ENCODE measurements at regions not wholly inside any gene's neighbourhood (a gene's known extent, or its start where the extent isn't known, plus 50 kb on each side); places are given as distances from the start of the nearest gene placed in this dataset.

DNA sequence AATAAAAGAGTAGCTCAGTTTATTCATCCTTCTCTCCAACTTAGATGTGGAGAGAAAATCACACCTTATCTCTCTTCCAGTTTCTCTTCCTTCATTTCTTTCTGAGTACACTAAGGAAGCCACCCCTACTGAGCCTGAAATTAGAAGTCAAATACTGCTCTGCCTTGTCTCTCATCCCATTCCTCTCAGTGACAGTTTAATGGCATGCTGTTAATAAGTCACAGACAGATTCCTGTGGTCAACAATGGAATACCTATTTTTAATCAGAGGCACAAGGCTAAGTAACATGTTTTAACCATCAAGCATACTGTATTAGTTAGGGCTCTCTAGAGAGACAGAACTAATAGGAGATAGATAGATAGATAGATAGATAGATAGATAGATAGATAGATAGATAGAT, 253.2 kb downstream of the HTR7 start:
- TF ChIP-seq CTCF (conservative IDR thresholded peaks at IDR 0.05; ENCODE audit: low read depth, low read length) = no peak
- no peak overlapping the region for H3K27ac ChIP-seq
- H3K9ac ChIP-seq = no peak overlapping the region
- H4K20me1 ChIP-seq (ENCODE audit: insufficient read depth) = no peaks in the 10 kb centered on the region
- H3K36me3 ChIP-seq (ENCODE audit: insufficient read depth) = no peaks in the 10 kb centered on the region
- no peak overlapping the region for H2AFZ ChIP-seq (ENCODE audit: low read depth)
- no peaks in the 10 kb centered on the region for H3K27me3 ChIP-seq (ENCODE audit: insufficient read depth, low read depth)
- H3K4me3 ChIP-seq (IDR thresholded peaks at IDR 0.05; ENCODE audit: insufficient read depth, low read depth, low read length) = no peak overlapping the region
- no peak overlapping the region for H3K4me2 ChIP-seq
- H3K4me1 ChIP-seq (ENCODE audit: low read depth, poor library complexity, severe bottlenecking) = no peaks in the 10 kb centered on the region
- no peaks in the 10 kb centered on the region for H3K79me2 ChIP-seq (ENCODE audit: insufficient read depth, low read depth)

GRCh38 chr10:90605506-90605905, 252.3 kb downstream of the HTR7 start:
- H3K4me3 ChIP-seq (IDR thresholded peaks at IDR 0.05; ENCODE audit: insufficient read depth, low read depth, low read length) = no peak overlapping the region
- no peaks in the 10 kb centered on the region for H3K36me3 ChIP-seq (ENCODE audit: insufficient read depth)
- H3K4me1 ChIP-seq (ENCODE audit: low read depth, poor library complexity, severe bottlenecking) = no peaks in the 10 kb centered on the region
- no peak overlapping the region for H3K27ac ChIP-seq
- H3K27me3 ChIP-seq (ENCODE audit: insufficient read depth, low read depth) = no peaks in the 10 kb centered on the region
- no peak overlapping the region for H3K9ac ChIP-seq
- H3K79me2 ChIP-seq (ENCODE audit: insufficient read depth, low read depth) = no peaks in the 10 kb centered on the region
- TF ChIP-seq CTCF (conservative IDR thresholded peaks at IDR 0.05; ENCODE audit: low read depth, low read length) = no peak
- H4K20me1 ChIP-seq (ENCODE audit: insufficient read depth) = no peaks in the 10 kb centered on the region
- no peak overlapping the region for H3K4me2 ChIP-seq
- H2AFZ ChIP-seq (ENCODE audit: low read depth) = no peak overlapping the region

DNA sequence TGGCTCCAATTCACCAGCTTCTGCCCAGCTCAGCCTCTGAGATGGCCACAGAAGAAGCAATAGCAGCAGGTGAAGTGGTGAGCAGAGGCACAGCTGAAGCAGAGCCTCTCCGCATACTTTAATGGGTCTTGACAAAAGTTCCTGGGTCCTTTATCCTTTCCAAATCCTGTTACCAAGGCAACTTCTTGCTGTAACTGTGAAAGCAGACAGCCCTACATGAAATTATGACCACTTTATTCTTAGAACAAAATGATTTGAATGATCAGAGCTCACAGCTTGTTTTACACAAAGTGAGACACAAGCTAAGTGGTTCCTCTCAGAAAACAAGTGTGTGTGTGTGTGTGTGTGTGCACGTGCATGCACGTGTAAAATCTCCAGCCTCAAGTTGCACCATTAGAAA, 245.6 kb downstream of the HTR7 start:
- Histone ChIP-seq H3K27me3 (ENCODE audit: insufficient read depth, low read depth) (no peaks in the 10 kb centered on the region), H3K36me3 (ENCODE audit: insufficient read depth) (no peaks in the 10 kb centered on the region), H3K79me2 (ENCODE audit: insufficient read depth, low read depth) (no peaks in the 10 kb centered on the region), H2AFZ (ENCODE audit: low read depth) (no peak overlapping the region), H3K4me2 (no peak overlapping the region), H3K4me1 (ENCODE audit: low read depth, poor library complexity, severe bottlenecking) (no peaks in the 10 kb centered on the region), H3K27ac (no peak overlapping the region), H4K20me1 (ENCODE audit: insufficient read depth) (no peaks in the 10 kb centered on the region), H3K9ac (no peak overlapping the region), H3K4me3 (IDR thresholded peaks at IDR 0.05; ENCODE audit: insufficient read depth, low read depth, low read length) (no peak overlapping the region)
- no peak for TF ChIP-seq CTCF (conservative IDR thresholded peaks at IDR 0.05; ENCODE audit: low read depth, low read length)

GRCh38 chr10:90614631-90615030, 243.2 kb downstream of the HTR7 start:
- Histone ChIP-seq H3K27me3 (ENCODE audit: insufficient read depth, low read depth) (no peaks in the 10 kb centered on the region), H3K9ac (no peak overlapping the region), H3K4me2 (no peak overlapping the region), H2AFZ (ENCODE audit: low read depth) (no peak overlapping the region), H3K27ac (no peak overlapping the region), H3K79me2 (ENCODE audit: insufficient read depth, low read depth) (no peaks in the 10 kb centered on the region), H3K4me1 (ENCODE audit: low read depth, poor library complexity, severe bottlenecking) (no peaks in the 10 kb centered on the region), H3K36me3 (ENCODE audit: insufficient read depth) (no peaks in the 10 kb centered on the region), H3K4me3 (IDR thresholded peaks at IDR 0.05; ENCODE audit: insufficient read depth, low read depth, low read length) (no peak overlapping the region), H4K20me1 (ENCODE audit: insufficient read depth) (no peaks in the 10 kb centered on the region)
- TF ChIP-seq CTCF (conservative IDR thresholded peaks at IDR 0.05; ENCODE audit: low read depth, low read length) = no peak

DNA sequence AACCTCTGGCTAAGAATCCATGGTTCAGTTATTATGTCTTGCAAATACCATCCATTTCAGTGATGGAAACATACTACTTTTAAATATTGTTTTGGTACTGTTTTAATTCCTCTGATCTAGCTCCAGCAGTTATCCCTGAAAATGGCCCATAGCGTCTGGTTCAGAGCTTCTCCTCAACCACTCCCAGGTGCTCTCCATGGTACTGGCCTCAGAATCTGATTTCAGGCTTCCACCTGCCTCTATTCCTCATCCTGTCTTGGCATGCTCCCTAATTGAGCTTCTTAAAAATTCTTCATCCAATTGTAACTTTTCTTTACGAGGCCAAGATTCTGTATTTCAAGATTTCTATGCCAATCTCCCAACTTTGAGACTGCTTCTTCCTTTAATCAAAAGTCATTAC, 236.3 kb downstream of the HTR7 start:
- Histone ChIP-seq H3K4me1 (ENCODE audit: low read depth, poor library complexity, severe bottlenecking) (no peaks in the 10 kb centered on the region), H3K9ac (no peak overlapping the region), H2AFZ (ENCODE audit: low read depth) (no peak overlapping the region), H3K79me2 (ENCODE audit: insufficient read depth, low read depth) (no peaks in the 10 kb centered on the region), H3K27ac (no peak overlapping the region), H4K20me1 (ENCODE audit: insufficient read depth) (no peaks in the 10 kb centered on the region), H3K27me3 (ENCODE audit: insufficient read depth, low read depth) (no peaks in the 10 kb centered on the region), H3K36me3 (ENCODE audit: insufficient read depth) (no peaks in the 10 kb centered on the region), H3K4me3 (IDR thresholded peaks at IDR 0.05; ENCODE audit: insufficient read depth, low read depth, low read length) (no peak overlapping the region), H3K4me2 (no peak overlapping the region)
- TF ChIP-seq CTCF (conservative IDR thresholded peaks at IDR 0.05; ENCODE audit: low read depth, low read length) = no peak

Measured in KMS-11 (cell line).